Uterus (tissue), 3 donors: ENCODE measurements at regions not wholly inside any gene's neighbourhood (a gene's known extent, or its start where the extent isn't known, plus 50 kb on each side); places are given as distances from the start of the nearest gene placed in this dataset.

Source experiments
- DNase-seq, 2 donors: peaks; one replicate each; pipeline ENCODE4 v3.0.0-alpha.2; 2019 to 2020
- H3K27ac ChIP-seq, 2 donors: fragments of 200-600 bp; sonication (generic); 1 replicate in 1 of 2; 2 replicates in 1 of 2; pipeline ENCODE4 v1.5.1; 2016 to 2018
- H3K27me3 ChIP-seq, 2 donors: fragments of 200-600 bp; sonication (generic); one replicate each; pipeline ENCODE4 v1.5.1; 2018 to 2019; ENCODE audit warnings: control low read depth in 1 of 2
- H3K36me3 ChIP-seq, 2 donors: fragments of 200-600 bp; sonication (generic); one replicate each; pipeline ENCODE4 v1.5.1; 2019; ENCODE audit warnings: control low read depth in 1 of 2
- H3K4me1 ChIP-seq, 2 donors: fragments of 200-600 bp; sonication (generic); one replicate each; pipeline ENCODE4 v1.5.1; 2018 to 2019; ENCODE audit warnings: control low read depth in 1 of 2
- H3K4me3 ChIP-seq, 2 donors: fragments of 200-600 bp; sonication (generic); 1 replicate in 1 of 2; 2 replicates in 1 of 2; pipeline ENCODE4 v1.5.1; 2018 to 2019; ENCODE audit warnings: mild to moderate bottlenecking in 1 of 2
- H3K9me3 ChIP-seq, 2 donors: fragments of 200-600 bp; sonication (generic); one replicate each; pipeline ENCODE4 v1.5.1; 2019; ENCODE audit warnings: control low read depth in 1 of 2
- CTCF ChIP-seq, 4 experiments: fragments of 200-600 bp in 2 of 4; fragments of 450-650 bp in 2 of 4; sonication (generic) in 2 of 4; IDR thresholded peaks; one replicate each; pipeline ENCODE4 v1.5.1; 2016 to 2019; ENCODE audit warnings: antibody characterized with exemption in 4 of 4, mild to moderate bottlenecking in 2 of 4, moderate library complexity in 1 of 4
- POLR2A ChIP-seq, 2 donors: fragments of 450-650 bp; IDR thresholded peaks; one replicate each; pipeline ENCODE4 v1.6.1; 2016; ENCODE audit warnings: antibody characterized with exemption in 2 of 2, mild to moderate bottlenecking in 1 of 2, moderate library complexity in 1 of 2
- intact Hi-C: fragments of 100-400 bp; cut with DNase I; formaldehyde crosslinking; loops from one replicate; pipeline ENCODE4 v1.15.1; 2023; ENCODE audit warnings: low total_unique reads
- donor health status: DM: yes; HTN: yes; CAD: no.

- peaks cover 0 to 6% of the 10 kb centered on the region in 2 donors for H3K4me1 ChIP-seq
- H3K27ac ChIP-seq, result peak overlapping the region; percentile 91 to 99
- no peaks in the 10 kb centered on the region for H3K36me3 ChIP-seq
- no peaks in the 10 kb centered on the region for H3K9me3 ChIP-seq
- H3K4me3 ChIP-seq, result peak overlapping the region; percentile 54 to 61
- DNase-seq, result no peak
- intact Hi-C loops, result loop anchor here (10.0 kb wide), 1 partner anchor 73 kb away; a partner anchor contains a TSS
- peaks cover 0 to 3% of the 10 kb centered on the region in 2 donors for H3K27me3 ChIP-seq
- no peak for TF ChIP-seq POLR2A (IDR thresholded peaks at IDR 0.05)
Measured at GRCh38 chr6:26197636-26197932, 110.4 kb downstream of the HFE start.

DNA sequence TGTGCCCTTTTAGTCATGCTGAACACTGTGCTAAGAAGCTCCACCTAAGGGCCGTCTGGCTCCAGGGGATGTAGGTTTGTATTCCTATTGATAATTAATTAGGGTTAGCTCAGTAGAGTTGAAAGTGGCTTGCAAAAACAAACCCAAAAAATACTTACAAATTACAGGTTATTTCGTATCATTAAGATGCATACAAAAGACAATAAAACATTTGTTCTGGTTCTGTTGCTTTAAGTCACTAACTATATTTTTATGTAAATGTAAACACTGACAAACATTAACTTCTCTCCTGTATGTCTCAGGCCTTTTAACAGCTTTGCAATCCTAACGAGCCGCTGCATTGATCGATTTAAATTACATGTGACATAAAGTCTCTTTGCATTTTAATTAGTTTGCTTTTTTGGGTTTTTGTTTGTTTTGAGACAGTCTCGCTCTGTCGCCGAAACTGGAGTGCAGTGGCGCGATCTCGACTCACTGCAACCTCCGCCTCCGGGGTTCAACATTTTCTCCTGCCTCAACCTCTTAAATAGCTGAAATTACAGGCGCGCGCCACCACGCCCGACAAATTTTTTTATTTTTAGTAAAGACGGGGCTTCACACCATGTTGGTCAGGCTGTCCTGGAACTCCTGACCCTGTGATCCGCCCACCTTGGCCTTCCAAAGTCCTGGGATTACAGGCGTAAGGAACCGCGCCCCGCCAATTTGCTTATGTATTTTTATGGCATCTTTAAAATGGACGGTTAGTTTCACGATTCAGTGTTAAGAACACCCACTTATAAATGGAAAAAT, 110.9 kb downstream of the HFE start:
- Histone ChIP-seq H3K4me3 (peak overlapping the region; percentile 54 to 61), H3K9me3 (no peaks in the 10 kb centered on the region), H3K27me3 (peaks cover 0 to 3% of the 10 kb centered on the region in 2 donors), H3K36me3 (no peaks in the 10 kb centered on the region), H3K27ac (peak overlapping the region; percentile 91 to 99), H3K4me1 (peaks cover 0 to 6% of the 10 kb centered on the region in 2 donors)
- no peak for TF ChIP-seq POLR2A (IDR thresholded peaks at IDR 0.05)
- no peak for TF ChIP-seq CTCF (IDR thresholded peaks at IDR 0.05)
- intact Hi-C loops, result loop anchor here (10.0 kb wide), 1 partner anchor 73 kb away; a partner anchor contains a TSS
- peak in 1 of 2 donors; percentile 53 for DNase-seq

- DNase-seq, result no peak
- Histone ChIP-seq H3K27me3 (peaks cover 0 to 3% of the 10 kb centered on the region in 2 donors), H3K4me1 (peaks cover 0 to 6% of the 10 kb centered on the region in 2 donors), H3K36me3 (no peaks in the 10 kb centered on the region), H3K9me3 (no peaks in the 10 kb centered on the region), H3K4me3 (peak overlapping the region; percentile 54 to 61), H3K27ac (peak overlapping the region; percentile 91 to 99)
- intact Hi-C loops, result loop anchor here (10.0 kb wide), 1 partner anchor 74 kb away; a partner anchor contains a TSS
- TF ChIP-seq CTCF (IDR thresholded peaks at IDR 0.05) (no peak), POLR2A (IDR thresholded peaks at IDR 0.05) (no peak)
Measured at GRCh38 chr6:26198722-26199056, 111.5 kb downstream of the HFE start.

DNA sequence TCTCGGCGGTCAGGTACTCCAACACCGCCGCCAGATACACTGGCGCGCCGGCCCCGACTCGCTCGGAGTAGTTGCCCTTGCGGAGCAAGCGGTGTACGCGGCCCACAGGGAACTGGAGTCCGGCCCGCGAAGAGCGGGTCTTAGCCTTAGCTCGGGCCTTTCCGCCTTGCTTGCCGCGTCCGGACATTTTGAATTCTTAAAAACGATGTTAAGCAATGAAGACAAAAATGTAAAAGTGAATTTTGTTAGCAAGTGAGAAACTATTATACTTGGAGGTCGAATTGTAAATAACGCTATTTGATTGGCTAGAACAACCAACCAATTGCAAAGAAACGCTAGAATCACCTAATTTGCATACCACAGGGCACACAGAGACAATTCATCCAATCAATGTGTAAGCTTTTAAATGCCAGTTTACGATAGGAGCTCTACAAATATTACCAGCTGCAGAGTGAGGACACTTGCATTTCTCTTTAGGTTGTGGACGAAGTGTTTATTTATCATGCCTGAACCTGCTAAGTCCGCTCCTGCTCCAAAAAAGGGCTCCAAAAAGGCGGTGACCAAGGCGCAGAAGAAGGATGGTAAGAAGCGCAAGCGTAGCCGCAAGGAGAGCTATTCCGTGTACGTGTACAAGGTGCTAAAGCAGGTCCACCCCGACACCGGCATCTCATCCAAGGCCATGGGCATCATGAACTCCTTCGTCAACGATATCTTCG, 112.0 kb downstream of the HFE start:
- DNase-seq, result peak; percentile 62 to 66
- Histone ChIP-seq H3K36me3 (no peaks in the 10 kb centered on the region), H3K27me3 (peaks cover 0 to 3% of the 10 kb centered on the region in 2 donors), H3K4me1 (peaks cover 0 to 6% of the 10 kb centered on the region in 2 donors), H3K4me3 (peak overlapping the region; percentile 54 to 61), H3K9me3 (no peaks in the 10 kb centered on the region), H3K27ac (peak overlapping the region; percentile 91 to 99)
- intact Hi-C loops, result loop anchor here (10.0 kb wide), 1 partner anchor 74 kb away; a partner anchor contains a TSS
- TF ChIP-seq CTCF (IDR thresholded peaks at IDR 0.05) (no peak), POLR2A (IDR thresholded peaks at IDR 0.05) (peak; percentile 72 to 90)

DNA sequence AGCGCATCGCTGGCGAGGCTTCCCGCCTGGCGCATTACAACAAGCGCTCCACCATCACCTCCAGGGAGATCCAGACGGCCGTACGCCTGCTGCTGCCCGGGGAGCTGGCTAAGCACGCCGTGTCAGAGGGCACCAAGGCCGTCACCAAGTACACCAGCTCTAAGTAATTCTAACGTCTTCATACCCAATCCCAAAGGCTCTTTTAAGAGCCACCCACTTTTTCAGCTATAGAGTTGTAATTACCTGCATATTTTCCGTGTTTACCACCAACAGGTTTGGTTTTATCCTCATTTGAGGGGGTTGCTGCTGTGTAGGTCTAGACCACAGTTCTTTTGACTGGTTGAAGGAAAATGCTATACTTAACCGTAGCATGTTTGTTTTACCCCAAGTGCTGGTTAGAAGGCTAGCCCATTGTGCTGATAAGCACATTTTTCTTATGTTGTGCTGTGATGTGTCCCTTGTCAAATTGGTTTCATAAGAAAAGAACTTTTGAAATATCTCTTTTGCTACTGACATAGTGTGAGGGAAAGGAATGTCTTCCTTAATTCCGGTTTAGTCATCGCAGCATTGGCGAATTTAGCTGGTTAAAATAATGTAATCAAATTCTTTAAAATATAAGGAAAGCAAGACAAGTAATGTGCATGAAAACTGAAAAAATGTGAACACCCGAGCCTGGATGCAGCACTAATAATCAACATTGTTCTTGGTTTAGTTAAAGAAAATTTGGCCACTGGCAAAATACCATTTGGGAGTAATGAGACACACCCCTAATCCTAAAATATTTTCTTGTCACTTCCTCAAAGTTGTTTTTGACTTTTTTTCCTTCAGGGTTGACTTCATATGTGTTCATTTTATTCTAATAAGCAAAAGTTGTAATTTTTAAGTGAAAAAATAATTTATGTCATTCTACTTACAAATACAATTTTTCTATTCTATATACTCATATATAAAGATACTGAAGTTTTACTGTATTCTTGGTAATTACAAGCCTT, 112.8 kb downstream of the HFE start:
- H3K9me3 ChIP-seq, result no peaks in the 10 kb centered on the region
- no peaks in the 10 kb centered on the region for H3K36me3 ChIP-seq
- no peaks in the 10 kb centered on the region for H3K4me1 ChIP-seq
- no peak for DNase-seq
- peak overlapping the region; percentile 91 to 99 for H3K27ac ChIP-seq
- intact Hi-C loops, result loop anchor here (10.0 kb wide), 1 partner anchor 75 kb away; a partner anchor contains a TSS
- H3K27me3 ChIP-seq, result peaks cover 0 to 3% of the 10 kb centered on the region in 2 donors
- TF ChIP-seq CTCF (IDR thresholded peaks at IDR 0.05), result no peak
- no peak for TF ChIP-seq POLR2A (IDR thresholded peaks at IDR 0.05)
- H3K4me3 ChIP-seq, result peak overlapping the region; percentile 54 to 61
